ENCODE measurements at regions not wholly inside any gene's neighbourhood (a gene's known extent, or its start where the extent isn't known, plus 50 kb on each side); places are given as distances from the start of the nearest gene placed in this dataset.

GRCh38 chr4:31946456-31946855 is 1226.3 kb downstream of the PCDH7 start:
- Mint-ChIP-seq H3K4me1 (no peaks in the 10 kb centered on the region), H3K27me3 (ENCODE audit: low read depth) (no peaks in the 10 kb centered on the region), H3K9me3 (no peaks in the 10 kb centered on the region), H3K36me3 (ENCODE audit: low read depth) (no peaks in the 10 kb centered on the region), H3K27ac (no peak overlapping the region), H3K4me3 (no peak overlapping the region)
- no peak for TF ChIP-seq CTCF (IDR thresholded peaks at IDR 0.05; ENCODE audit: unreplicated experiment in 3 of 3)

- TF ChIP-seq CTCF (IDR thresholded peaks at IDR 0.05; ENCODE audit: unreplicated experiment in 3 of 3): no peak
- no peaks in the 10 kb centered on the region for H3K27me3 Mint-ChIP-seq (ENCODE audit: low read depth)
- no peak overlapping the region for H3K4me3 Mint-ChIP-seq
- H3K36me3 Mint-ChIP-seq (ENCODE audit: low read depth): no peaks in the 10 kb centered on the region
- no peak overlapping the region for H3K27ac Mint-ChIP-seq
- no peaks in the 10 kb centered on the region for H3K9me3 Mint-ChIP-seq
- H3K4me1 Mint-ChIP-seq: no peaks in the 10 kb centered on the region
Observed at GRCh38 chr4:31947101-31947500, 1226.9 kb downstream of the PCDH7 start.

GRCh38 chr4:31949045-31949444 is 1228.9 kb downstream of the PCDH7 start:
- no peaks in the 10 kb centered on the region for H3K4me1 Mint-ChIP-seq
- H3K4me3 Mint-ChIP-seq: no peak overlapping the region
- H3K27ac Mint-ChIP-seq: no peak overlapping the region
- no peaks in the 10 kb centered on the region for H3K9me3 Mint-ChIP-seq
- H3K36me3 Mint-ChIP-seq (ENCODE audit: low read depth): no peaks in the 10 kb centered on the region
- no peak for TF ChIP-seq CTCF (IDR thresholded peaks at IDR 0.05; ENCODE audit: unreplicated experiment in 3 of 3)
- no peaks in the 10 kb centered on the region for H3K27me3 Mint-ChIP-seq (ENCODE audit: low read depth)

GRCh38 chr4:31955346-31955745 is 1235.2 kb downstream of the PCDH7 start:
- Mint-ChIP-seq H3K4me1 (no peaks in the 10 kb centered on the region), H3K27me3 (ENCODE audit: low read depth) (no peaks in the 10 kb centered on the region), H3K36me3 (ENCODE audit: low read depth) (no peaks in the 10 kb centered on the region), H3K27ac (no peak overlapping the region), H3K4me3 (no peak overlapping the region), H3K9me3 (no peaks in the 10 kb centered on the region)
- TF ChIP-seq CTCF (IDR thresholded peaks at IDR 0.05; ENCODE audit: unreplicated experiment in 3 of 3): no peak

GRCh38 chr4:31959972-31960371 is 1239.8 kb downstream of the PCDH7 start:
- Mint-ChIP-seq H3K36me3 (ENCODE audit: low read depth) (no peaks in the 10 kb centered on the region), H3K27me3 (ENCODE audit: low read depth) (no peaks in the 10 kb centered on the region), H3K4me1 (no peaks in the 10 kb centered on the region), H3K4me3 (no peak overlapping the region), H3K27ac (no peak overlapping the region), H3K9me3 (no peaks in the 10 kb centered on the region)
- no peak for TF ChIP-seq CTCF (IDR thresholded peaks at IDR 0.05; ENCODE audit: unreplicated experiment in 3 of 3)

- no peak for TF ChIP-seq CTCF (IDR thresholded peaks at IDR 0.05; ENCODE audit: unreplicated experiment in 3 of 3)
- Mint-ChIP-seq H3K4me1 (no peaks in the 10 kb centered on the region), H3K27ac (no peak overlapping the region), H3K27me3 (ENCODE audit: low read depth) (no peaks in the 10 kb centered on the region), H3K4me3 (no peak overlapping the region), H3K36me3 (ENCODE audit: low read depth) (no peaks in the 10 kb centered on the region), H3K9me3 (no peaks in the 10 kb centered on the region)
Observed at GRCh38 chr4:31964685-31965084, 1244.5 kb downstream of the PCDH7 start.

Data from nephron (organoid).